ENCODE measurements at regions not wholly inside any gene's neighbourhood (a gene's known extent, or its start where the extent isn't known, plus 50 kb on each side); places are given as distances from the start of the nearest gene placed in this dataset.
"Not testable (repeated sequence)": the region's sequence is repeated elsewhere in the genome, so short reads cannot be mapped to it uniquely, and the experiment has no call there.

GRCh38 chr9:2277644-2278043, 262.5 kb downstream of the SMARCA2 start:
- DNase-seq (ENCODE audit: low read depth in 2 of 2) = not testable (repeated sequence)

DNA sequence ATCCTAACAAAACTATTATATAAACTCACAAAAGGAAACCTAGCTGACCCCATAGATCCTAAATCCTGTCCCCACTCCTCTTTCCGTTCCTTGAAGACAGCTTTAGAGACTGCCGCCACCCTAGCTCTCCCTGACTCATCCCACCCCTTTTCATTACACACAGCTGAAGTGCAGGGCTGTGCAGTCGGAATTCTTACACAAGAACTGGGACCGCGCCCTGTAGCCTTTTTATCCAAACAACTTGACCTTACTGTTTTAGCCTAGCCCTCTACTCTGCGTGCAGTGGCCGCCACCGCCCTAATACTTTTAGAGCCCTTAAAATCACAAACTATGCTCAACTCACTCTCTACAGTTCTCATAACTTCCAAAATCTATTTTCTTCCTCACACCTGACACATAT, 264.0 kb downstream of the SMARCA2 start:
- not testable (repeated sequence) for DNase-seq (ENCODE audit: low read depth in 2 of 2)

DNA sequence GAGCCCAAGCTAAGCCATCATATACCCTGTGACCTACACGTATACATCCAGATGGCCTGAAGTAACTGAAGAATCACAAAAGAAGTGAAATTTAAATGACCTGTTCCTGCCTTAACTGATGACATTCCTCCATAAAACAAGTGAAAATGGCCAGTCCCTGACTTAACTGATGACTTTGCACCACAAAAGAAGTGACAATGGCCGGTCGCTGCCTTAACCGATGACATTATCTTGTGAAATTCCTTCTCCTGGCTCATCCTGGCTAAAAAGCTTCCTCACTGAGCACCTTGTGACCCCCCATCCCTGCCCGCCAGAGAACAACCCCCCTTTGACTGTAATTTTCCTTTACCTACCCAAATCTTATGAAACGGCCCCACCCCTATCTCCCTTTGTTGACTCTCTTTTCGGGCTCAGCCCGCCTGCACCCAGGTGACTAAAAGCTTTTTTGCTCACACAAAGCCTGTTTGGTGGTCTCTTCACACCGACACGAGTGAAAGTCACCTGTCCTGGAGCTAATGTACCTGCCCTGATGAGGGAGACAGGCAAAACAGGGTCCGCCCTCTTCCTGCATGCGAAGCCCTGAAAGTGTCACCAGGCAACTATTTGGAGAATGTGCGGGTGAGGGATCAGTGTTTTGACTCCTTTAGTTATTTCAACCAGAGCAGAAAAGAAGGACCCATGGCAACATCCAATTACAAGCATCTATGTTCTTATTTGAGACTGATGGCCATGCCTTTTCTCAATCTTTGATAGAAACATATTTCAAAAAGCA, 266.1 kb downstream of the SMARCA2 start:
- DNase-seq (ENCODE audit: low read depth in 2 of 2) = no peak

DNA sequence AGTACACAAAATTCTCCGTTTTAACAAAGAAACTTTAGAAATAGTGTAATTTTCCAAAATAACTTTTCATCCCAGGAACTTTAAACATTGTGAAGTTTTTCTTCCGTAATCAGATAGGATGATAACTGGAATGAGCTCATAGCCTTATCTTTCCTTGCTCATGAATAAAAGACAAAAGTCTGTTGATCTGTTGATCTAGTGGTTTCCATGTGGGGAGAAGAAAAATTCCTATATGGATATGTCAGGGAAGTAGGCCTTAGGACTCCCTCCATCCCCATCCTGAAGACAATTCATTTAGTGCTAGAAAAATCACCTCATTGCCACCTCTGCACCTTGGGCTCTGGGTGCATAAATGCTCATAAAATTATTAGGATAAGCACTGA, 266.6 kb downstream of the SMARCA2 start:
- DNase-seq (ENCODE audit: low read depth in 2 of 2) = no peak

GRCh38 chr9:2284770-2285169, 269.6 kb downstream of the SMARCA2 start:
- DNase-seq (ENCODE audit: low read depth in 2 of 2) = no peak

DNA sequence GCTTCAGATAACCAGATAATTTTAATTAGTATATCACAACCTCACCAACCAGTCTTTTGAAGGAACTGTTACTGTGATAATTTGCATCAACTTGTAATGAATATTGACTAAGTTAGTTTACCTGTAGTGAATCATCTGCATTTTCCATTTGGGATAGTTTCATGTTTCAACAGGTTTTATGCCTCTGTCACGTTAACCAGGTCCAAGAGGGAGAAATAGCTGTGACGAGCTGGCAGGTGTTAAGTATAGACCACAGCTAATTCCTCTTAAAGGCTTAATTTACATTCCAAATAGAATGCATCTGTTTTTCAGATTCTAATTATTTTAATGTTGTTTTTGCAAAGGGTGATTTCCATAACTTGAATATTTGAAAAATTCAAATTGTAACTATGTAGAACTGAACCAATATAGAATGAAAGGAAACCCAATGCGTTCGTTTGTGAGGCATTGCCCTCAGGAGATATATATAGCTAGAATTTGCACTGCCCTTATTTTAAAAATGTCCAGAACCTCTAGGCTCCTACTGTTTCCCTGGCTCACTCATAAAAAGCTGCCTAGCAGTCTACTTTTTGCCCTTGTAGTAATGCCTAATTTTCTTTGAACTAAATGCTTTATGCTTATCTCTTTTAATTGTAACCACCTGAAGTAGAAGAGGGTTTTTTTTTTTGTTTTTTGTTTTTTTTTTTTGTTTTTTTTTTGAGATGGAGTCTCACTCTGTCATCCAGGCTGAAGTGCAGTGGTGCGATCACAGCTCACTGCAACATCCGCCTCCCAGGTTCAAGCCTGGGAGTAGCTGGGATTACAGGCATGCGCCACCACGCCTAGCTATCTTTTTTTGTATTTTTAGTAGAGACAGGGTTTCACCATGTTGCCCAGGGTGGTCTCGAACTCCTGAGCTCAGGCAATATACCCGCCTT, 270.5 kb downstream of the SMARCA2 start:
- DNase-seq (ENCODE audit: low read depth in 2 of 2) = no peak

DNA sequence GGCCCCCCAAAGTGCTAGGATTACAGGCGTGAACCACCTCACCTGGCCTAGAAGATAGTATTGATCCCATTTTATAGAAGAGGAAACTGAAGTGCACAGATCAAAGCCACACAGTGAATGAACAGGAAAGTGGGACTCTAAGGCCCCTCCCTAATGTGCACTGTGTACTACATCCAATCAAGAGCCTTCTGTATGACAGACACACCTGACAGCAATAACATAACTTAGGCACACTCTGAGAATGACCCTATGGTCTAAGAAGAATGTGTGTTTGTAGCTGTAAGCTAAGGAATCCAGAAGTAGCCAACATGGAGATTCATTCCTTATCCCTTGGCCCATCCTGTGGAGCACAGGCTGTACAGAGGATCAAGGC, 271.2 kb downstream of the SMARCA2 start:
- DNase-seq (ENCODE audit: low read depth in 2 of 2) = no peak

GRCh38 chr9:2286825-2287455, 271.8 kb downstream of the SMARCA2 start:
- no peak for DNase-seq (ENCODE audit: low read depth in 2 of 2)

DNA sequence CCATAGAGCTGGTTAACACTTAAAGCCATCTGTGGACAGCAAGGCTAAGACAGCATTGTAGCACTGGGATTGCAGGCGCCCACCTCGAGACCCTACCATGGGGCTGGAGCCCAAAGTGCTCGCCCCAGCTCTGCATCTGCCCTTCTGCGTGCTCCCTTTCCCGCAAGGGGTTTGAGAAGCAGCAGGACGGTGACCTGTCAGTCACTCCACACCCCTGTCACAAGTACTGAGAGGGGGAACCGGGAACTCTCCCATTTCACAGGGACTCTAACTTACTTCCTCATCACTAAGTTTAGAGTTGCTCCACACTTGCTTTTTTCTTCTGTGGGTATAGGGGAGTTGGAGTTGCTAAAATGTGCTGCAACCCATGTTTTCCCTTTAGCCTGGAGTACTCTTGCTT, 273.2 kb downstream of the SMARCA2 start:
- no peak for DNase-seq (ENCODE audit: low read depth in 2 of 2)

GRCh38 chr9:2289263-2289662, 274.1 kb downstream of the SMARCA2 start:
- no peak for DNase-seq (ENCODE audit: low read depth in 2 of 2)

GRCh38 chr9:2290382-2290781, 275.2 kb downstream of the SMARCA2 start:
- no peak for DNase-seq (ENCODE audit: low read depth in 2 of 2)

GRCh38 chr9:2291980-2292704, 277.0 kb downstream of the SMARCA2 start:
- DNase-seq (ENCODE audit: low read depth in 2 of 2) = no peak

DNA sequence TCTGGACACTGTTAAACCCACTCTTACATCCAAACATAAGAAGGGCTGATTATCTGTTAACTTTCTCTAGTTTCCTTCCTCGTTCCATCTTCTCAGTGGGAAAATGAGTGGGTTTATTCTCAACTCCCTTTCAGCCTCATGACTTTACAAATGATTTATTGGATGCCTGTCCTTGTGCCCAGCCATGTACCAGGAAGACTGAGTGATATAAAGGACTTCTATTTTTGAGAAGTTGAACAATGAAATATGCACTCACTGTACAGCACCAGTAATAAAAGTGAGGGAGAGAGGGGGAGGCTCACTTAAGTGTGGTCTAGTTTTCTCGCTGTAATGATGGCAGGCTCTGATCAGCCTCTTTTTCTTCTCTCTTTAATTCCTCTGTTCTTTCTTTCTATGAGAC, 277.6 kb downstream of the SMARCA2 start:
- DNase-seq (ENCODE audit: low read depth in 2 of 2) = no peak

GRCh38 chr9:2297771-2298170, 282.6 kb downstream of the SMARCA2 start:
- DNase-seq (ENCODE audit: low read depth in 2 of 2) = no peak

DNA sequence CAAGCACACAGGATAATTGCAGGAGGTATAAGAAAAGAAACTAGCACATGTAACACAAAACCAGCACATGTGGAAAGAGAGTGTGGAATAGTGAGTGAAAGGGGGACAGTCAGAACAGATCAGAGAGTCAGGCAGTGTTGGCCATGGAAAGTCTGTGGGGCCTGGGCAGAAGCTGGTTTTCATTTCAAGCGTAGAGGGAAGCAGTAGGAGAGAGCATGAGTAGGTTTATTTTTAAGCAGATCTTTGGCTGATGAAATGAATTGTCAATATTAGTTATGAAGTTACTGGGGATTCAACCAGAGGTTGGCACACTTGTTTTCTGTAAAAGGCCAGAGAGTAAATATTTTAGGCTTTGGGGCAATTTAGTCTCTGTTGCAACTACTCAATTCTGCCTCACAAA, 283.1 kb downstream of the SMARCA2 start:
- no peak for DNase-seq (ENCODE audit: low read depth in 2 of 2)

DNA sequence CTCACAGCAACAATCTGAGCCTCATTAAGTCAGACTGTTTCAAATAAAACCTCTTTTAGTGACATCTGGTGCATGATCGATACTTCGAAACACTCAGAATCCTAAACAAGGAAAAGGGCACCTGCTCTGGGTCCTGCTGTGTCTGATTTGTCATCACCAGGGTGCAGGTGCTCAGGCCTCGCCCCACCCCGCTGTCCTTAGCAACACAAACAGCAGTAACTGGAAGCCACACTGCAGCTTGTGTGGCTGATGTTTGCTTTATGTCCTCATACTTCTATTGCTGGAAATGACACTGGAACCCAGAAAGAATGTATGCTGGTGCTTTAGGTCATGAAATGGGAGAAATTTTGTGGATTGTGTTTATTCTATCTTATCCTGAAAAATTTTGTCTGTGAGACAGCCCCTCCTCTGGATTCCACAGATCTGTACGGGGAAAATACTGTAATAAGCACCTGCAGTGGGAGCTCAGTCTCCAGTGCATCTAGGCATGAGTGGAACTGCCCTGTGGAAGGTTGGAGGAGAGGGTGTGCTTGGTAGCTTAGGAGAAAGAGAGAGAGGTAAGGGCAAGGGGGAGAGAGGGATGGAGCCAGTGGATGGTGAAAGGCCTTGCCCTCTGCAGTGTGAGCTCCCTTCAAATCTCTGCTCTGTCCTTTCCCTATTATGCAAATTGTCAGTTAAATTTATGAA, 284.2 kb downstream of the SMARCA2 start:
- no peak for DNase-seq (ENCODE audit: low read depth in 2 of 2)

- DNase-seq (ENCODE audit: low read depth in 2 of 2) = no peak
These were observed 284.7 kb downstream of the SMARCA2 start for GRCh38 chr9:2299843-2300205.

DNA sequence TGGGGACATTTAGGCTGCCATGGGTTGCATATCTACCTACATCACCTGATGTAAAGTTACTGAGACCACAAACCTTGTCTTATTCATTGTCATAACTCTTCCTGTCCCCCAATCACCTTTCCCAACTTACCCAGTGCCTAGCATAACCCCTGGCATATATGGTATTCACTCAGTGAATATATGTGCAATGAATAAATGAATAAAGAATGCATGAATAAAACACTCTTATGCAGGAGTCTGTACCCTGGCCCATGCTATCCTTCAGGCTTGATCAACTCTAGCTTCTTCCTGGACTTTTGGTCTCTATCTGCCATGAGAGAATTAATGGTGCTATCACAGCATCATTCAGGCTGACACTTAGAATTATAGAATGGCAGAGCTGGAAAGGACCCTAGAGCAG, 285.2 kb downstream of the SMARCA2 start:
- no peak for DNase-seq (ENCODE audit: low read depth in 2 of 2)

- DNase-seq (ENCODE audit: low read depth in 2 of 2) = no peak
These were observed 287.5 kb downstream of the SMARCA2 start for GRCh38 chr9:2302606-2303005.

- no peak for DNase-seq (ENCODE audit: low read depth in 2 of 2)
These were observed 287.9 kb downstream of the SMARCA2 start for GRCh38 chr9:2303056-2303455.

GRCh38 chr9:2307480-2307879, 292.3 kb downstream of the SMARCA2 start:
- no peak for DNase-seq (ENCODE audit: low read depth in 2 of 2)

All from stimulated activated CD8-positive, alpha-beta memory T cell treated with anti-CD3 and anti-CD28 coated beads, Interleukin-15, amount 100 ng/mL, for 48 hours (primary cell).